HEK293 (cell line): ENCODE measurements at regions not wholly inside any gene's neighbourhood (a gene's known extent, or its start where the extent isn't known, plus 50 kb on each side); places are given as distances from the start of the nearest gene placed in this dataset.
"Not testable (repeated sequence)": the region's sequence is repeated elsewhere in the genome, so short reads cannot be mapped to it uniquely, and the experiment has no call there.

Experiments
- CTCF ChIA-PET: fragments of 350-600 bp; formaldehyde crosslinking; extraction: SDS; loops from one replicate; lab custom pipeline; 2021; ENCODE audit warnings: antibody characterized with exemption; lab: Yijun Ruan, JAX
- POLR2A ChIA-PET: fragments of 300-600 bp; formaldehyde crosslinking; extraction: SDS; loops from one replicate; lab custom pipeline; 2020; ENCODE audit warnings: antibody characterized with exemption, inconsistent platforms; lab: Yijun Ruan, JAX
- H3K27ac ChIP-seq: fragments of 200-500 bp; sonication (Bioruptor generic); 2 replicates; pipeline ENCODE4 v1.5.1; 2014; ENCODE audit warnings: low read depth, low read length, control low read depth, inconsistent platforms; ENCODE audit errors: extremely low read depth
- H3K36me3 ChIP-seq, 2 experiments: fragments of 200-500 bp in 1 of 2; sonication (Bioruptor generic) in 1 of 2; 1 replicate in 1 of 2; 2 replicates in 1 of 2; pipeline ENCODE4 v1.5.1; 2014 to 2017; ENCODE audit warnings: inconsistent platforms in 2 of 2, low read length in 2 of 2; ENCODE audit not compliant: control insufficient read depth in 2 of 2, insufficient read depth in 1 of 2
- H3K4me1 ChIP-seq: fragments of 200-500 bp; sonication (Bioruptor generic); 2 replicates; pipeline ENCODE4 v1.5.1; 2014; ENCODE audit warnings: mild to moderate bottlenecking, low read length, inconsistent platforms; ENCODE audit not compliant: control insufficient read depth, insufficient read depth
- H3K4me3 ChIP-seq: 2 replicates; pipeline ENCODE4 v1.5.1; 2011; ENCODE audit warnings: low read depth, mild to moderate bottlenecking, control low read depth, low read length, moderate library complexity
- H3K9me3 ChIP-seq: fragments of 200-500 bp; sonication (Bioruptor generic); 2 replicates; pipeline ENCODE4 v1.5.1; 2014; ENCODE audit warnings: low read depth, low read length, inconsistent platforms; ENCODE audit not compliant: control insufficient read depth, insufficient read depth
- BCL6B ChIP-seq: fragments of 450-650 bp; formaldehyde crosslinking; IDR thresholded peaks from 2 replicates; pipeline ENCODE4 v1.5.1; 2017; ENCODE audit warnings: missing biosample characterization, missing genetic modification characterization
- GLI2 ChIP-seq: fragments of 450-650 bp; formaldehyde crosslinking; IDR thresholded peaks from 2 replicates; pipeline ENCODE4; 2017; ENCODE audit warnings: missing biosample characterization, missing genetic modification characterization, low read depth, borderline replicate concordance
- INSM2 ChIP-seq: fragments of 450-650 bp; formaldehyde crosslinking; IDR thresholded peaks from 2 replicates; pipeline ENCODE4 v1.5.1; 2016; ENCODE audit warnings: missing biosample characterization, missing genetic modification characterization
- PRDM4 ChIP-seq: fragments of 450-650 bp; formaldehyde crosslinking; IDR thresholded peaks from 2 replicates; pipeline ENCODE4 v1.5.1; 2017; ENCODE audit warnings: missing biosample characterization, missing genetic modification characterization
- TRIM28 ChIP-seq: IDR thresholded peaks from 2 replicates; pipeline ENCODE4 v1.6.1; 2011; ENCODE audit warnings: low read length, control low read depth, borderline replicate concordance
- ZBTB17 ChIP-seq: fragments of 450-650 bp; formaldehyde crosslinking; IDR thresholded peaks from 2 replicates; pipeline ENCODE4 v1.5.1; 2016; ENCODE audit warnings: missing biosample characterization, missing genetic modification characterization
- ZNF2 ChIP-seq: fragments of 450-650 bp; formaldehyde crosslinking; IDR thresholded peaks from 2 replicates; pipeline ENCODE4 v1.5.1; 2016; ENCODE audit warnings: missing biosample characterization, missing genetic modification characterization
- ZNF416 ChIP-seq: fragments of 450-650 bp; formaldehyde crosslinking; IDR thresholded peaks from 2 replicates; pipeline ENCODE4 v1.5.1; 2016; ENCODE audit warnings: missing biosample characterization, missing genetic modification characterization
- ZNF560 ChIP-seq: fragments of 450-650 bp; formaldehyde crosslinking; IDR thresholded peaks from 2 replicates; pipeline ENCODE4 v1.5.1; 2017; ENCODE audit warnings: missing biosample characterization, missing genetic modification characterization, borderline replicate concordance
- ZNF621 ChIP-seq: fragments of 450-650 bp; formaldehyde crosslinking; IDR thresholded peaks from 2 replicates; pipeline ENCODE4 v1.5.1; 2017; ENCODE audit warnings: missing biosample characterization, missing genetic modification characterization
- ZNF654 ChIP-seq: fragments of 450-650 bp; formaldehyde crosslinking; IDR thresholded peaks from 2 replicates; pipeline ENCODE4 v1.5.1; 2016; ENCODE audit warnings: low read depth, missing biosample characterization, missing genetic modification characterization
- ZNF658 ChIP-seq: fragments of 450-650 bp; formaldehyde crosslinking; IDR thresholded peaks from 2 replicates; pipeline ENCODE4; 2016; ENCODE audit warnings: missing biosample characterization, missing genetic modification characterization
- ZSCAN23 ChIP-seq: fragments of 450-650 bp; formaldehyde crosslinking; IDR thresholded peaks from 2 replicates; pipeline ENCODE4 v1.5.1; 2016; ENCODE audit warnings: missing biosample characterization, missing genetic modification characterization
- TF ChIP-seq, protein P1 (sequence below): fragments of 450-650 bp; formaldehyde crosslinking; IDR thresholded peaks from 2 replicates; pipeline ENCODE4 v1.5.1; 2016; ENCODE audit warnings: missing biosample characterization, missing genetic modification characterization
- TF ChIP-seq, protein P2 (sequence below): fragments of 450-650 bp; formaldehyde crosslinking; IDR thresholded peaks from 2 replicates; pipeline ENCODE4; 2016; ENCODE audit warnings: missing biosample characterization, missing genetic modification characterization
- TF ChIP-seq, protein P3 (sequence below): fragments of 450-650 bp; formaldehyde crosslinking; IDR thresholded peaks from 2 replicates; pipeline ENCODE4 v1.5.1; 2017; ENCODE audit warnings: missing biosample characterization, missing genetic modification characterization
- TF ChIP-seq, protein P4 (sequence below): fragments of 450-650 bp; formaldehyde crosslinking; IDR thresholded peaks from 2 replicates; pipeline ENCODE4 v1.5.1; 2016; ENCODE audit warnings: missing biosample characterization, missing genetic modification characterization
- TF ChIP-seq, protein P5 (sequence below): IDR thresholded peaks from 2 replicates; pipeline ENCODE4 v1.6.1; 2011; ENCODE audit warnings: mild to moderate bottlenecking, low read depth, low read length, borderline replicate concordance

DNA sequence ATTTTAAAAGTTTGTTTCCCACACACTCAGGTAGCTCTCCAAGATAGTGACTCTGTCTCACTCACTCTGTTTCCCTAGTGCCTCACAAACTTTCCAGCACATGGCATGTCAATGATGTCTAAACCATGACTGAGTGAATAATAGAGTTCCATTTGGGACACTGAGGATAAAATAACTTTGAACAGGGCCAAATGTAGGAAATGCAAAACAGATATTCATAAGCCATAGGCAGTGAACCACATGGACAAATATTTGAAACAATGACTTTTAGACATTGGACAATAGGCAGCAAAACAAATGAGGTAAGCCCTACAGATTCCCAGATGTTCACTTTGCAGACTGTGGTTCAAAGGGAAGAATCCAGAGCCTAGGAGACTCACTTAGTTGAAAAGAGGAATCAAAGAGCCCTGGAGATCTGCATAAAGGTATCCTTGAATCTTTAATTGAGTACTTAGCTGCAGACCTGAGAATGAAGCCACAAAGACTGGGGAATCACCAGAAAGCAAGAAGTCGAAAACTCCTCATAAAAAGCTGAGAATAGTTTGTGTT is 173.3 kb downstream of the FAM76B start (continued):
- no peak for TF ChIP-seq PRDM4

DNA sequence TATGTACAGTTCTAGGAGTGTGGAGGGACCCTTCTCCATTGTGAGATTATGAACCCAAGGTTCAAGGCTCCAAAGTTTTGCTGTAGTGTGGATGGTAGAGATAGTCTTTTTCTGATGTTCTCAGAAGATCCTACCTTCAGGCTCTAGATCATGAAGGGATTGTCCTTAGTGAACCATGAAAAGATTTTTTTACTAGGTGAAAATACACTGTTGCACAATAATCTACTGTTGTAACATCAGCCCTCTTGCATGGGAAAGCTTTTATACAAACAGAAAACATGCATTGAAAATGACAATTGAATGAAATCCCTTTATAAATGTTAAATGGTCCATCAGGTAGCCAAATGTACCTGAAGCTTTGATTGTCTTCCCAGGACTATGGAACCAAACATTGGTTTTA is 177.8 kb downstream of the FAM76B start:
- TF ChIP-seq ZSCAN23 (tag by site-specific recombination) (no peak), ZBTB17 (tag by site-specific recombination) (no peak)
- TF ChIP-seq, protein P1, sequence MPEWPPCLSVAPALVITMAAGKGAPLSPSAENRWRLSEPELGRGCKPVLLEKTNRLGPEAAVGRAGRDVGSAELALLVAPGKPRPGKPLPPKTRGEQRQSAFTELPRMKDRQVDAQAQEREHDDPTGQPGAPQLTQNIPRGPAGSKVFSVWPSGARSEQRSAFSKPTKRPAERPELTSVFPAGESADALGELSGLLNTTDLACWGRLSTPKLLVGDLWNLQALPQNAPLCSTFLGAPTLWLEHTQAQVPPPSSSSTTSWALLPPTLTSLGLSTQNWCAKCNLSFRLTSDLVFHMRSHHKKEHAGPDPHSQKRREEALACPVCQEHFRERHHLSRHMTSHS (tag by site-specific recombination): no peak
- TF ChIP-seq, protein P2, sequence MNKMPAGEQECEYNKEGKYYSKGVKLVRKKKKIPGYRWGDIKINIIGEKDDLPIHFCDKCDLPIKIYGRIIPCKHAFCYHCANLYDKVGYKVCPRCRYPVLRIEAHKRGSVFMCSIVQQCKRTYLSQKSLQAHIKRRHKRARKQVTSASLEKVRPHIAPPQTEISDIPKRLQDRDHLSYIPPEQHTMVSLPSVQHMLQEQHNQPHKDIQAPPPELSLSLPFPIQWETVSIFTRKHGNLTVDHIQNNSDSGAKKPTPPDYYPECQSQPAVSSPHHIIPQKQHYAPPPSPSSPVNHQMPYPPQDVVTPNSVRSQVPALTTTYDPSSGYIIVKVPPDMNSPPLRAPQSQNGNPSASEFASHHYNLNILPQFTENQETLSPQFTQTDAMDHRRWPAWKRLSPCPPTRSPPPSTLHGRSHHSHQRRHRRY (tag by site-specific recombination): no peak
- Histone ChIP-seq H3K4me1 (no peaks in the 10 kb centered on the region), H3K4me3 (no peak overlapping the region), H3K27ac (no peak overlapping the region), H3K9me3 (no peaks in the 10 kb centered on the region), H3K36me3 (no peaks in the 10 kb centered on the region)
- POLR2A ChIA-PET: no interaction called here
- CTCF ChIA-PET: interaction anchor here (1.5 kb wide), 1 partner anchor 93 kb away, joined by 6 read pairs; no protein-coding TSS in a partner anchor

DNA sequence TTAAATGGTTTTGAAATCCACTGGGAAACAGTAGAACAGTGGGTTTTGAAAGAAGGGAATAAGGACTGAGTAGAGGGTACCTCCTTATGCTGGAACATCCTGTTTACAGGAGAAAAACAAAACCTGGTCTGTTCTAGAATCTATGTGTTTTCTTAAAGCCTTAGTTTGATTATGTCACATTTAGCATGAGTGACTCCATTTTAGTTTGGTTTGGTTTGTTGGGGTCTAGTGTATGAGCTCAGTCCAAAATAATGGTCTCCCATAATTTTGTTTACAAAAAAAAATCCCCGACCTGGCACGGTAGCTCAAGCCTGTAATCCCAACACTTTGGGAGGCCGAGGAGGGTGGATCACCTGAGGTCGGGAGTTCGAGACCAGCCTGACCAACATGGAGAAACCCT is 179.4 kb downstream of the FAM76B start:
- POLR2A ChIA-PET, CTCF ChIA-PET, H3K36me3 ChIP-seq, H3K4me1 ChIP-seq, H3K27ac ChIP-seq, H3K9me3 ChIP-seq, H3K4me3 ChIP-seq: not testable (repeated sequence)

GRCh38 chr11:95608093-95608492 is 181.5 kb downstream of the FAM76B start:
- CTCF ChIA-PET: interaction anchor here (0.7 kb wide), 1 partner anchor 35 kb away, joined by 3 read pairs; no protein-coding TSS in a partner anchor
- POLR2A ChIA-PET: no interaction called here
- H3K4me1 ChIP-seq: no peaks in the 10 kb centered on the region
- TF ChIP-seq, protein P3, sequence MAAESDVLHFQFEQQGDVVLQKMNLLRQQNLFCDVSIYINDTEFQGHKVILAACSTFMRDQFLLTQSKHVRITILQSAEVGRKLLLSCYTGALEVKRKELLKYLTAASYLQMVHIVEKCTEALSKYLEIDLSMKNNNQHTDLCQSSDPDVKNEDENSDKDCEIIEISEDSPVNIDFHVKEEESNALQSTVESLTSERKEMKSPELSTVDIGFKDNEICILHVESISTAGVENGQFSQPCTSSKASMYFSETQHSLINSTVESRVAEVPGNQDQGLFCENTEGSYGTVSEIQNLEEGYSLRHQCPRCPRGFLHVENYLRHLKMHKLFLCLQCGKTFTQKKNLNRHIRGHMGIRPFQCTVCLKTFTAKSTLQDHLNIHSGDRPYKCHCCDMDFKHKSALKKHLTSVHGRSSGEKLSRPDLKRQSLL: no peak
- no peak for TF ChIP-seq TRIM28
- no peak for TF ChIP-seq ZNF2 (tag by site-specific recombination)
- TF ChIP-seq, protein P4, sequence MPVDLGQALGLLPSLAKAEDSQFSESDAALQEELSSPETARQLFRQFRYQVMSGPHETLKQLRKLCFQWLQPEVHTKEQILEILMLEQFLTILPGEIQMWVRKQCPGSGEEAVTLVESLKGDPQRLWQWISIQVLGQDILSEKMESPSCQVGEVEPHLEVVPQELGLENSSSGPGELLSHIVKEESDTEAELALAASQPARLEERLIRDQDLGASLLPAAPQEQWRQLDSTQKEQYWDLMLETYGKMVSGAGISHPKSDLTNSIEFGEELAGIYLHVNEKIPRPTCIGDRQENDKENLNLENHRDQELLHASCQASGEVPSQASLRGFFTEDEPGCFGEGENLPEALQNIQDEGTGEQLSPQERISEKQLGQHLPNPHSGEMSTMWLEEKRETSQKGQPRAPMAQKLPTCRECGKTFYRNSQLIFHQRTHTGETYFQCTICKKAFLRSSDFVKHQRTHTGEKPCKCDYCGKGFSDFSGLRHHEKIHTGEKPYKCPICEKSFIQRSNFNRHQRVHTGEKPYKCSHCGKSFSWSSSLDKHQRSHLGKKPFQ: no peak
- TF ChIP-seq ZNF416: no peak
- TF ChIP-seq, protein P5, sequence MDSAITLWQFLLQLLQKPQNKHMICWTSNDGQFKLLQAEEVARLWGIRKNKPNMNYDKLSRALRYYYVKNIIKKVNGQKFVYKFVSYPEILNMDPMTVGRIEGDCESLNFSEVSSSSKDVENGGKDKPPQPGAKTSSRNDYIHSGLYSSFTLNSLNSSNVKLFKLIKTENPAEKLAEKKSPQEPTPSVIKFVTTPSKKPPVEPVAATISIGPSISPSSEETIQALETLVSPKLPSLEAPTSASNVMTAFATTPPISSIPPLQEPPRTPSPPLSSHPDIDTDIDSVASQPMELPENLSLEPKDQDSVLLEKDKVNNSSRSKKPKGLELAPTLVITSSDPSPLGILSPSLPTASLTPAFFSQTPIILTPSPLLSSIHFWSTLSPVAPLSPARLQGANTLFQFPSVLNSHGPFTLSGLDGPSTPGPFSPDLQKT: no peak
- TF ChIP-seq INSM2 (tag by site-specific recombination): no peak
- TF ChIP-seq ZNF560 (tag by site-specific recombination): no peak
- no peak for TF ChIP-seq ZNF658 (tag by site-specific recombination)
- TF ChIP-seq BCL6B (tag by site-specific recombination): no peak
- no peak for TF ChIP-seq ZNF621 (tag by site-specific recombination)
- no peak for TF ChIP-seq GLI2 (tag by site-specific recombination)
- no peak for TF ChIP-seq ZNF654

More at GRCh38 chr11:95608093-95608492, 181.5 kb downstream of the FAM76B start:
- Histone ChIP-seq H3K36me3 (no peaks in the 10 kb centered on the region), H3K27ac (no peak overlapping the region), H3K4me3 (no peak overlapping the region), H3K9me3 (no peaks in the 10 kb centered on the region)
